Natural killer cell (primary cell): ENCODE measurements at regions not wholly inside any gene's neighbourhood (a gene's known extent, or its start where the extent isn't known, plus 50 kb on each side); places are given as distances from the start of the nearest gene placed in this dataset.

Experiments
- ATAC-seq, 3 donors: fragments of 150-1000 bp in 2 of 3; fragments of 200-7000 bp in 1 of 3; cut with Tn5 transposase; 1 replicate in 1 of 3; 2 replicates in 2 of 3; pipeline ENCODE4 v1.10.0; 2021; ENCODE audit warnings: mild to moderate bottlenecking in 2 of 3, moderate library complexity in 2 of 3
- DNase-seq, 2 donors: peaks; one replicate each; pipeline versions ENCODE4 v3.0.0 to v3.0.0-alpha.2; 2013 to 2021; ENCODE audit warnings: mixed read lengths in 1 of 2
- H3K27ac ChIP-seq: one replicate; pipeline ENCODE4 v1.5.1; 2013; ENCODE audit warnings: mild to moderate bottlenecking, low read length
- H3K27me3 ChIP-seq: one replicate; pipeline ENCODE4 v1.6.1; 2013; ENCODE audit warnings: low read length; ENCODE audit not compliant: control insufficient read depth, insufficient read depth
- H3K36me3 ChIP-seq: one replicate; pipeline ENCODE4 v1.6.1; 2013; ENCODE audit warnings: low read length; ENCODE audit not compliant: control insufficient read depth, insufficient read depth
- H3K4me1 ChIP-seq: one replicate; pipeline ENCODE4 v1.6.1; 2013; ENCODE audit warnings: low read length; ENCODE audit not compliant: control insufficient read depth, insufficient read depth
- H3K4me3 ChIP-seq: one replicate; pipeline ENCODE4 v1.5.1; 2013; ENCODE audit warnings: low read length
- H3K9me3 ChIP-seq: one replicate; pipeline ENCODE4 v1.6.1; 2013; ENCODE audit warnings: low read length; ENCODE audit not compliant: control insufficient read depth, insufficient read depth
- H3K27ac Mint-ChIP-seq, 2 donors: one replicate each; pipeline ENCODE4 v1.8.0; 2022; ENCODE audit warnings: mild to moderate bottlenecking in 2 of 2, mixed read lengths in 2 of 2, moderate library complexity in 1 of 2
- H3K27me3 Mint-ChIP-seq, 2 donors: one replicate each; pipeline ENCODE4 v1.8.0; 2022; ENCODE audit warnings: low read depth in 2 of 2, mixed read lengths in 2 of 2
- H3K36me3 Mint-ChIP-seq: one replicate; pipeline ENCODE4 v1.8.0; 2022; ENCODE audit warnings: mixed read lengths
- H3K4me1 Mint-ChIP-seq, 2 donors: one replicate each; pipeline ENCODE4 v1.8.0; 2022; ENCODE audit warnings: mixed read lengths in 2 of 2
- H3K4me3 Mint-ChIP-seq: one replicate; pipeline ENCODE4 v1.8.0; 2022; ENCODE audit warnings: mild to moderate bottlenecking, moderate library complexity, mixed read lengths
- H3K9me3 Mint-ChIP-seq, 2 donors: one replicate each; pipeline ENCODE4 v1.8.0; 2022; ENCODE audit warnings: mixed read lengths in 2 of 2
- CTCF ChIP-seq: fragments of 200-600 bp; IDR thresholded peaks from one replicate; pipeline ENCODE4 v1.8.0; 2022; ENCODE audit warnings: antibody characterized with exemption
- WGBS: methylation state at CpG from one replicate; pipeline ENCODE4 v1.1.7; 2013; ENCODE audit warnings: missing lambda C conversion rate; ENCODE audit not compliant: insufficient coverage; 5-methylcytosine and 5-hydroxymethylcytosine counted together
- intact Hi-C: fragments of 100-400 bp; cut with micrococcal nuclease; formaldehyde crosslinking; loops from one replicate; pipeline ENCODE4 v1.14.2; 2022

- DNase-seq (no peak), ATAC-seq (no peak)
- Histone ChIP-seq H3K36me3 (no peaks in the 10 kb centered on the region), H3K27me3 (no peaks in the 10 kb centered on the region), H3K27ac (no peak overlapping the region), H3K9me3 (no peaks in the 10 kb centered on the region), H3K4me1 (no peaks in the 10 kb centered on the region), H3K4me3 (no peak overlapping the region)
- Mint-ChIP-seq H3K27ac (no peak overlapping the region), H3K36me3 (no peaks in the 10 kb centered on the region), H3K27me3 (no peaks in the 10 kb centered on the region), H3K9me3 (peaks cover 12 to 18% of the 10 kb centered on the region in 2 donors), H3K4me1 (no peaks in the 10 kb centered on the region), H3K4me3 (no peak overlapping the region)
- no peak for TF ChIP-seq CTCF
- 84% methylated on average over 2 of the region's 2 CpGs for WGBS
- intact Hi-C loops: no loop called here
These were observed 92.5 kb upstream of the MB21D2 start for GRCh38 chr3:193010191-193010590.

- H3K9me3 ChIP-seq: no peaks in the 10 kb centered on the region
- H3K4me3 Mint-ChIP-seq: no peak overlapping the region
- 88% methylated on average over 2 of the region's 3 CpGs for WGBS
- intact Hi-C loops: no loop called here
- H3K4me3 ChIP-seq: no peak overlapping the region
- no peaks in the 10 kb centered on the region for H3K4me1 Mint-ChIP-seq
- H3K27ac ChIP-seq: no peak overlapping the region
- H3K36me3 ChIP-seq: no peaks in the 10 kb centered on the region
- no peak for TF ChIP-seq CTCF
- no peak overlapping the region for H3K27ac Mint-ChIP-seq
- no peak for ATAC-seq
- H3K4me1 ChIP-seq: no peaks in the 10 kb centered on the region
- no peaks in the 10 kb centered on the region for H3K36me3 Mint-ChIP-seq
- peaks cover 3 to 7% of the 10 kb centered on the region in 2 donors for H3K27me3 Mint-ChIP-seq
- H3K9me3 Mint-ChIP-seq: peaks cover 12 to 16% of the 10 kb centered on the region in 2 donors
- no peaks in the 10 kb centered on the region for H3K27me3 ChIP-seq
- no peak for DNase-seq
These were observed 94.3 kb upstream of the MB21D2 start for GRCh38 chr3:193011958-193012357.

GRCh38 chr3:193014902-193015301, 97.2 kb upstream of the MB21D2 start:
- Mint-ChIP-seq H3K4me3 (no peak overlapping the region), H3K27ac (no peak overlapping the region), H3K9me3 (peaks cover 3 to 4% of the 10 kb centered on the region in 2 donors), H3K36me3 (no peaks in the 10 kb centered on the region), H3K27me3 (peaks cover 3 to 7% of the 10 kb centered on the region in 2 donors), H3K4me1 (no peaks in the 10 kb centered on the region)
- Histone ChIP-seq H3K4me1 (no peaks in the 10 kb centered on the region), H3K27ac (no peak overlapping the region), H3K36me3 (no peaks in the 10 kb centered on the region), H3K27me3 (no peaks in the 10 kb centered on the region), H3K9me3 (no peaks in the 10 kb centered on the region), H3K4me3 (no peak overlapping the region)
- no peak for DNase-seq
- 89% methylated on average over 2 of the region's 2 CpGs for WGBS
- intact Hi-C loops: no loop called here
- ATAC-seq: no peak
- TF ChIP-seq CTCF: no peak

- Mint-ChIP-seq H3K27ac (no peak overlapping the region), H3K27me3 (peaks cover 3 to 7% of the 10 kb centered on the region in 2 donors), H3K9me3 (peaks cover 3 to 4% of the 10 kb centered on the region in 2 donors), H3K4me3 (no peak overlapping the region), H3K36me3 (no peaks in the 10 kb centered on the region), H3K4me1 (no peaks in the 10 kb centered on the region)
- Histone ChIP-seq H3K36me3 (no peaks in the 10 kb centered on the region), H3K27ac (no peak overlapping the region), H3K4me1 (no peaks in the 10 kb centered on the region), H3K27me3 (no peaks in the 10 kb centered on the region), H3K9me3 (no peaks in the 10 kb centered on the region), H3K4me3 (no peak overlapping the region)
- DNase-seq: no peak
- intact Hi-C loops: no loop called here
- no peak for TF ChIP-seq CTCF
- no peak for ATAC-seq
- WGBS: 10% methylated on average over 6 of the region's 7 CpGs
These were observed 98.8 kb upstream of the MB21D2 start for GRCh38 chr3:193016437-193016901.
